Stimulated activated CD4-positive, alpha-beta T cell treated with anti-CD3 and anti-CD28 coated beads, Interleukin-4, amount 100 ng/mL, for 48 hours (primary cell): ENCODE measurements at regions not wholly inside any gene's neighbourhood (a gene's known extent, or its start where the extent isn't known, plus 50 kb on each side); places are given as distances from the start of the nearest gene placed in this dataset.

ENCODE experiments used
- DNase-seq, 2 donors: peaks; one replicate each; pipeline ENCODE4 v3.0.0-alpha.2; 2020; ENCODE audit warnings: low read depth in 2 of 2

- DNase-seq, result no peak
These were observed 122.3 kb upstream of the NR4A3 start for GRCh38 chr9:99699396-99699795.

- no peak for DNase-seq
These were observed 109.5 kb upstream of the NR4A3 start for GRCh38 chr9:99712214-99712613.

- DNase-seq, result no peak
These were observed 107.8 kb upstream of the NR4A3 start for GRCh38 chr9:99713838-99714306.

- DNase-seq, result no peak
These were observed 103.1 kb upstream of the NR4A3 start for GRCh38 chr9:99718631-99719030.

GRCh38 chr9:99720455-99721050 lies 101.1 kb upstream of the NR4A3 start:
- DNase-seq, result no peak

- DNase-seq, result no peak
These were observed 99.8 kb upstream of the NR4A3 start for GRCh38 chr9:99721898-99722297.

- no peak for DNase-seq
These were observed 98.8 kb upstream of the NR4A3 start for GRCh38 chr9:99722877-99723276.

GRCh38 chr9:99724640-99725039 lies 97.0 kb upstream of the NR4A3 start:
- DNase-seq, result no peak

- DNase-seq, result no peak
These were observed 95.8 kb upstream of the NR4A3 start for GRCh38 chr9:99725852-99726251.

- no peak for DNase-seq
These were observed 94.9 kb upstream of the NR4A3 start for GRCh38 chr9:99726758-99727157.

- DNase-seq, result no peak
These were observed 91.6 kb upstream of the NR4A3 start for GRCh38 chr9:99730062-99730461.

GRCh38 chr9:99731950-99732349 lies 89.7 kb upstream of the NR4A3 start:
- no peak for DNase-seq

- no peak for DNase-seq
These were observed 89.0 kb upstream of the NR4A3 start for GRCh38 chr9:99732715-99733114.

- DNase-seq, result no peak
These were observed 86.6 kb upstream of the NR4A3 start for GRCh38 chr9:99735041-99735440.

GRCh38 chr9:99736291-99736690 lies 85.4 kb upstream of the NR4A3 start:
- no peak for DNase-seq

- DNase-seq, result no peak
These were observed 84.0 kb upstream of the NR4A3 start for GRCh38 chr9:99737649-99738048.

GRCh38 chr9:99743006-99743405 lies 78.7 kb upstream of the NR4A3 start:
- DNase-seq, result no peak

- no peak for DNase-seq
These were observed 78.2 kb upstream of the NR4A3 start for GRCh38 chr9:99743455-99743854.

- DNase-seq, result no peak
These were observed 77.6 kb upstream of the NR4A3 start for GRCh38 chr9:99744132-99744531.

- no peak for DNase-seq
These were observed 76.6 kb upstream of the NR4A3 start for GRCh38 chr9:99745085-99745484.

GRCh38 chr9:99746406-99746805 lies 75.3 kb upstream of the NR4A3 start:
- no peak for DNase-seq

- DNase-seq, result no peak
These were observed 73.4 kb upstream of the NR4A3 start for GRCh38 chr9:99748266-99748665.

- DNase-seq, result no peak
These were observed 73.0 kb upstream of the NR4A3 start for GRCh38 chr9:99748676-99749075.

- no peak for DNase-seq
These were observed 72.0 kb upstream of the NR4A3 start for GRCh38 chr9:99749641-99750040.
